ENCODE measurements at regions not wholly inside any gene's neighbourhood (a gene's known extent, or its start where the extent isn't known, plus 50 kb on each side); places are given as distances from the start of the nearest gene placed in this dataset.
"Not testable (repeated sequence)": the region's sequence is repeated elsewhere in the genome, so short reads cannot be mapped to it uniquely, and the experiment has no call there.

GRCh38 chr3:178126686-178127085 lies 409.6 kb upstream of the KCNMB2 start:
- CTCF ChIA-PET = no interaction called here
- no peak for DNase-seq
- intact Hi-C loops (cut with micrococcal nuclease) = no loop called here
- H3K9me3 Mint-ChIP-seq = peaks cover 3% of the 10 kb centered on the region
- H3K27me3 Mint-ChIP-seq (ENCODE audit: low read depth) = no peaks in the 10 kb centered on the region
- H3K4me3 Mint-ChIP-seq = no peak overlapping the region
- H3K27ac Mint-ChIP-seq = no peak overlapping the region
- H3K4me1 Mint-ChIP-seq (ENCODE audit: low read depth) = no peaks in the 10 kb centered on the region
- no peaks in the 10 kb centered on the region for H3K36me3 Mint-ChIP-seq (ENCODE audit: low read depth)

DNA sequence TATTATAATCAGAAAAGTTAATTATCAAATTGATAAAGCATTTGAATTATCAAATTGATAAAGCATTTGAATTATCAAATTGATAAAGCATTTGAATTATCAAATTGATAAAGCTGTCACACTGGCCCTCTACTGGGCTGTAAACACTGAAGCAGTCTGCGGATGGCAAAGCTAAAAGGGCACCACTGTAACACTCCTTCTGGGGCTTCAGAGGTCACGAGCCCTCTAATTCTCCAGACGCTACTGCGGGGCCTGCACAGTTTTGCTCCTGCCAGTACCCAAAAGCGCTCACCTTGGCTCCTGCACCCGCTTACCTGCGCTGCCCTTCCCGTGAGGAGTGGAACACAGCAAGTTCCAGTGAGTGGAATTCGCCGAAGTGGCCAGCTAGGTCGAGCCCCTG lies 409.0 kb upstream of the KCNMB2 start:
- Mint-ChIP-seq H3K4me3 (no peak overlapping the region), H3K27me3 (ENCODE audit: low read depth) (no peaks in the 10 kb centered on the region), H3K27ac (no peak overlapping the region), H3K9me3 (peaks cover 3% of the 10 kb centered on the region), H3K4me1 (ENCODE audit: low read depth) (no peaks in the 10 kb centered on the region), H3K36me3 (ENCODE audit: low read depth) (no peaks in the 10 kb centered on the region)
- CTCF ChIA-PET = no interaction called here
- no peak for DNase-seq
- intact Hi-C loops (cut with micrococcal nuclease) = no loop called here

- intact Hi-C loops (cut with micrococcal nuclease) = no loop called here
- Mint-ChIP-seq H3K4me3 (no peak overlapping the region), H3K27ac (no peak overlapping the region), H3K36me3 (ENCODE audit: low read depth) (no peaks in the 10 kb centered on the region), H3K4me1 (ENCODE audit: low read depth) (no peaks in the 10 kb centered on the region), H3K9me3 (peaks cover 3% of the 10 kb centered on the region), H3K27me3 (ENCODE audit: low read depth) (no peaks in the 10 kb centered on the region)
- DNase-seq = no peak
- CTCF ChIA-PET = no interaction called here
Measured at GRCh38 chr3:178129109-178129508, 407.1 kb upstream of the KCNMB2 start.

DNA sequence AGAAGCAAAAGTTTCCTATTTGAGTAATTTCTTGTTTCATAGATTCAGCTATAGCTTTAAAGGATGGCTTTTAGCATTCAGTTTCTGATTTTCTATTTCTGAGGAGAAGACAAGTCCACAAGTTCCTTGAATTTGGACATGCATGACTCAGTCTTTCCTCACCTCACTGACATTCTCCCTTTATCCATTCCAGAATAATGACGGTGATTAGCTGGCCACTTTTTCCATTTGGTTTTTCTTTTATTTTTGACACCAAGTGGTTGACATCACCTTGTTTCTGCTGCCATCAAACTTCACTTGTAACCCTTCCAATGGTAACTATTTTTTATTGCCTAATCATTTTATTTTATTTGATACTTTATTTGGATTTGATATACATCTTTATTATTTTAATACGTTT lies 404.4 kb upstream of the KCNMB2 start:
- CTCF ChIA-PET = no interaction called here

DNA sequence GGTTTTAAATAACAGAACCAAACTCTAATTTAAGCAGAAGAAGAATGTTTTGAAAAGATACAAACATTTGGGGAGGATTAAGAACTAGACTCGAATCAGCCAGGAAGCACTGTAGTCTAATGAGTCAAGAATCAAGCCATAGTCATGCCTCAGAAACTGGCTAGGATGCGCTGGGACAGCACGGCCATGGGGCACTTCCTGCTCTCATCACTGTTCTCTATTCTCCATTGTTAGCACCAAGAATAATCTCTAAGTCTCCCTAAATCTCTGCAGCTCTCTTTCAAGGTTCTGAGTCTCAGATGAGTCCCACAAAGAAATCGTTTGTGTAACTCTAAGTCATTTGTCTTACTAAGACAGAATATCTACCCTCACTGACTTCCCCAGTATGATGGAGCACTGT lies 399.0 kb upstream of the KCNMB2 start:
- Mint-ChIP-seq H3K27me3 (ENCODE audit: low read depth) (no peaks in the 10 kb centered on the region), H3K27ac (no peak overlapping the region), H3K4me3 (no peak overlapping the region), H3K9me3 (peaks cover 4% of the 10 kb centered on the region), H3K36me3 (ENCODE audit: low read depth) (no peaks in the 10 kb centered on the region), H3K4me1 (ENCODE audit: low read depth) (no peaks in the 10 kb centered on the region)
- intact Hi-C loops (cut with micrococcal nuclease) = no loop called here
- CTCF ChIA-PET = no interaction called here
- no peak for DNase-seq

More for the DNA sequence above, 404.4 kb upstream of the KCNMB2 start:
- no peak overlapping the region for H3K27ac Mint-ChIP-seq
- no peaks in the 10 kb centered on the region for H3K4me1 Mint-ChIP-seq (ENCODE audit: low read depth)
- H3K36me3 Mint-ChIP-seq (ENCODE audit: low read depth) = no peaks in the 10 kb centered on the region
- intact Hi-C loops (cut with micrococcal nuclease) = no loop called here
- H3K9me3 Mint-ChIP-seq = peaks cover 5% of the 10 kb centered on the region
- no peaks in the 10 kb centered on the region for H3K27me3 Mint-ChIP-seq (ENCODE audit: low read depth)
- no peak overlapping the region for H3K4me3 Mint-ChIP-seq
- DNase-seq = no peak

DNA sequence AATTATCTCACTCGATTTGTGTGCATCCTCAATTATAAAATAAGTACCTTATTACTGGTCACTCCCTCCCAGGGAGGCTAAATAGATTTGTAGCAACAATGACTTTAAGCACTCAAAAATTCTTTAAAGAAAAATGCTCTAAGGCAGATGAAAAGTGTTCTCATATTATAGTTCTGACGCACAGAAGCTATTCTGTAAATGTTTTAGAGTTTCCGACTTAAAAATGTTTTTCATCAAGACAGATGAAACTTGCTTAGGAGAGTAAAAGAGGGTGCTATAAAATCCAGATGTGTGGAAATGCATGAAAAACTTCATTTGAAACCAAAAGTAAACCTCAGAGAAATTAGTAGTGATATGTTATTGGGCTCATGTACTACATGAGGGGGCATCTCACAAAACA lies 398.4 kb upstream of the KCNMB2 start:
- Mint-ChIP-seq H3K36me3 (ENCODE audit: low read depth) (no peaks in the 10 kb centered on the region), H3K27me3 (ENCODE audit: low read depth) (no peaks in the 10 kb centered on the region), H3K4me1 (ENCODE audit: low read depth) (no peaks in the 10 kb centered on the region), H3K9me3 (peaks cover 4% of the 10 kb centered on the region), H3K4me3 (no peak overlapping the region), H3K27ac (no peak overlapping the region)
- CTCF ChIA-PET = no interaction called here
- intact Hi-C loops (cut with micrococcal nuclease) = no loop called here
- no peak for DNase-seq

DNA sequence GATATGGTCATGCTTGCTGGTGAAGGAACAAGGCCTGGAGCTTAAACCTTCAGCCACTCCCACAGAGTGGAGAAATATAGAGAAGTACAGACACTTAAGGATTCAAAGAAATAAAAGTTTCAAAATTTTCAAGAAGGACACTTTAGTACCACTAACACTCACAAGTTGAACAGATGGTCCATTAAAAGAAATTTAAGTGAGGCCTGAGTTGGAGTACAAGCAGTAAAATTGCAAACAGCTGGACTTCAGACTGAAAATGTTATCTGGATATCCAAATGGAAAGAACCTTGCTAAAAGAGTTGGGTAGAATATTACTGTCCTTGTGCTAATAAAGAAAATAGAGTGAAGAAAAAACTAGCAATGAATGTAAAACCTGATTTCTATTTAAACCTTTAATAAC lies 397.1 kb upstream of the KCNMB2 start:
- no peak for DNase-seq

GRCh38 chr3:178140531-178141304 lies 395.5 kb upstream of the KCNMB2 start:
- Mint-ChIP-seq H3K27ac (no peak overlapping the region), H3K4me3 (no peak overlapping the region), H3K27me3 (ENCODE audit: low read depth) (no peaks in the 10 kb centered on the region), H3K4me1 (ENCODE audit: low read depth) (no peaks in the 10 kb centered on the region), H3K36me3 (ENCODE audit: low read depth) (no peaks in the 10 kb centered on the region), H3K9me3 (peaks cover 2% of the 10 kb centered on the region)
- no peak for DNase-seq
- CTCF ChIA-PET = no interaction called here
- intact Hi-C loops (cut with micrococcal nuclease) = no loop called here

More for the DNA sequence above, 397.1 kb upstream of the KCNMB2 start:
- intact Hi-C loops (cut with micrococcal nuclease) = no loop called here
- Mint-ChIP-seq H3K27me3 (ENCODE audit: low read depth) (no peaks in the 10 kb centered on the region), H3K9me3 (peaks cover 4% of the 10 kb centered on the region), H3K27ac (no peak overlapping the region), H3K4me1 (ENCODE audit: low read depth) (no peaks in the 10 kb centered on the region), H3K36me3 (ENCODE audit: low read depth) (no peaks in the 10 kb centered on the region), H3K4me3 (no peak overlapping the region)
- CTCF ChIA-PET = no interaction called here

DNA sequence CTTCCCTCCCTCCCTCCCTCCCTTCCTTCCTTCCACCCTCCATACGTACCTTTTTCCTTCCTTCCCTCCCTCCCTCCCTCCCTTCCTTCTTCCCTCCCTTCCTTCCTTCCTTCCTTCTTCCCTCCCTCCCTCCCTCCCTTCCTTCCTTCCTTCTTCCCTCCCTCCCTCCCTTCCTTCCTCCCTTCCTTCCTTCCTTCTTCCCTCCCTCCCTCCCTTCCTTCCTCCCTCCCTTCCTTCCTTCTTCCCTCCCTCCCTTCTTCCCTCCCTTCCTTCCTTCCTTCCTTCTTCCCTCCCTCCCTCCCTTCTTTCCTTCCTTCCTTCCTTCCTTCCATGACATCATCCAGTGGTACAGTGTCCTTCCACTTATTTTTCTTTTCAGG lies 394.9 kb upstream of the KCNMB2 start:
- CTCF ChIA-PET; H3K36me3 Mint-ChIP-seq (ENCODE audit: low read depth); H3K27ac Mint-ChIP-seq; intact Hi-C loops (cut with micrococcal nuclease); H3K9me3 Mint-ChIP-seq; H3K4me3 Mint-ChIP-seq; H3K4me1 Mint-ChIP-seq (ENCODE audit: low read depth); H3K27me3 Mint-ChIP-seq (ENCODE audit: low read depth); DNase-seq: not testable (repeated sequence)

- H3K9me3 Mint-ChIP-seq = peaks cover 2% of the 10 kb centered on the region
- intact Hi-C loops (cut with micrococcal nuclease) = no loop called here
- H3K4me3 Mint-ChIP-seq = no peak overlapping the region
- H3K27me3 Mint-ChIP-seq (ENCODE audit: low read depth) = no peaks in the 10 kb centered on the region
- CTCF ChIA-PET = interaction anchor here (0.6 to 0.7 kb wide), 2 partner anchors 236 to 678 kb away, joined by 3 to 4 read pairs; no protein-coding TSS in a partner anchor
- H3K27ac Mint-ChIP-seq = no peak overlapping the region
- H3K36me3 Mint-ChIP-seq (ENCODE audit: low read depth) = no peaks in the 10 kb centered on the region
- H3K4me1 Mint-ChIP-seq (ENCODE audit: low read depth) = peaks cover 4% of the 10 kb centered on the region
- DNase-seq = no peak
Measured at GRCh38 chr3:178146406-178146831, 389.8 kb upstream of the KCNMB2 start.

GRCh38 chr3:178147001-178147400 lies 389.2 kb upstream of the KCNMB2 start:
- intact Hi-C loops (cut with micrococcal nuclease) = no loop called here
- Mint-ChIP-seq H3K9me3 (no peaks in the 10 kb centered on the region), H3K27ac (no peak overlapping the region), H3K4me3 (no peak overlapping the region), H3K36me3 (ENCODE audit: low read depth) (no peaks in the 10 kb centered on the region), H3K4me1 (ENCODE audit: low read depth) (peaks cover 4% of the 10 kb centered on the region), H3K27me3 (ENCODE audit: low read depth) (no peaks in the 10 kb centered on the region)
- CTCF ChIA-PET = interaction anchor here (0.6 kb wide), 1 partner anchor 677 kb away, joined by 4 read pairs; no protein-coding TSS in a partner anchor
- no peak for DNase-seq

DNA sequence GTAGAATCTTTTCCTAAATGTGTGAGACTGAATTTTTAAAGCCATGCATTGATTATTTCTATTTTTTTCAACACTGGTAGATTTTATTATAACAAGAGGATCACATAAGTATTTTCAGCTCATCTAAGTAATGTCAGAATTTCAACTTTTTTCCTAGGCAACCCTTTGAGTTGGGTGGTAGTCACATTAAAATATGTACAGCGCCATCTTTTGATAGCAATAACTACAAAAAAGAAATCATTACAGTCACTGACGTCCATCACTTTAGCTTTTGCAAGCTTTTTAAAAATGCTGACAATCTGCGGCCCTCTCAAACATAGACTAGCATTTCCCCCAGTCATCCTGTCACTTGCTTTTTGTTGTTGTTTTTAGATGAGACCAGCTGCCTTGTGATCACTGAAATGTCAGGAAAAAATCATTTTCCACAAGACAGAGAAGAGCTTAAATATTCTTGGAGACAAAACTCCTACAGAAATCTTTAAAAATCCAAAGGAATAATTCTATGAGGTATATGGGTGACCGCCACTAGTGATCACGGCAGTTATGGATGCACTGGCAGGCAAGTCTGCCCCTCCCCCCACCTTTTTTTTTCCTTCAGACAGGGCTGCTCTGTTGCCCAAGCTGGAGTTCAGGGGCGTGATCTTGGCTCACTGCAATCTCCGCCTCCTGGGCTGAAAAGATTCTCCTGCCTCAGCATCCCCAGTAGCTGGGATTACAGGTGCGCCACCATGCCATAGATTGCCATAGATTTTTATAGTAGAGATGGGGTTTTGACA lies 384.0 kb upstream of the KCNMB2 start:
- Mint-ChIP-seq H3K36me3 (ENCODE audit: low read depth) (no peaks in the 10 kb centered on the region), H3K9me3 (no peaks in the 10 kb centered on the region), H3K4me1 (ENCODE audit: low read depth) (no peaks in the 10 kb centered on the region), H3K27me3 (ENCODE audit: low read depth) (no peaks in the 10 kb centered on the region), H3K27ac (no peak overlapping the region), H3K4me3 (no peak overlapping the region)
- CTCF ChIA-PET = no interaction called here
- intact Hi-C loops (cut with micrococcal nuclease) = loop anchor here (5.0 to 10.0 kb wide), 2 partner anchors 415 to 597 kb away; no protein-coding TSS in a partner anchor
- no peak for DNase-seq

DNA sequence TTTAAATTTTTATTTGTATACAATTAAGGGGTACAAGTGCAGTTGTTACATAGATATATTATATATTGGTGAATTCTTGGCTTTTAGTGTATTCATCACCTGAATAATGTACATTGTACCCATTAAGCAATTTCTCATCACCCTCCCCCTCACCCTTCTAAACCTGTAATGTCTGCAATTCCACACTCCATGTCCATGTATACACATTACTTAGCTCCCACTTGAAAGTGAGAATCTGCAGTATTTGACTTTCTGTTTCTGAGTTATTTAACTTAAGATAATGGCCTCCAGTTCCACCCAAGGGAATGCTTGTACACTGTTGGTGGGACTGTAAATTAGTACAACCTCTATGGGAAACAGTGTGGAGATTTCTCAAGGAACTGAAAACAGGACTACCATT lies 383.2 kb upstream of the KCNMB2 start:
- H3K36me3 Mint-ChIP-seq (ENCODE audit: low read depth) = no peaks in the 10 kb centered on the region
- no peaks in the 10 kb centered on the region for H3K27me3 Mint-ChIP-seq (ENCODE audit: low read depth)
- H3K4me3 Mint-ChIP-seq = no peak overlapping the region
- H3K9me3 Mint-ChIP-seq = no peaks in the 10 kb centered on the region
- intact Hi-C loops (cut with micrococcal nuclease) = loop anchor here (5.0 to 10.0 kb wide), 2 partner anchors 416 to 598 kb away; no protein-coding TSS in a partner anchor
- no peaks in the 10 kb centered on the region for H3K4me1 Mint-ChIP-seq (ENCODE audit: low read depth)
- DNase-seq = no peak
- CTCF ChIA-PET = no interaction called here
- H3K27ac Mint-ChIP-seq = no peak overlapping the region
